ENCODE measurements at regions not wholly inside any gene's neighbourhood (a gene's known extent, or its start where the extent isn't known, plus 50 kb on each side); places are given as distances from the start of the nearest gene placed in this dataset.

GRCh38 chr12:124704619-124705018, 137.2 kb upstream of the NCOR2 start:
- TF ChIP-seq, protein P1, sequence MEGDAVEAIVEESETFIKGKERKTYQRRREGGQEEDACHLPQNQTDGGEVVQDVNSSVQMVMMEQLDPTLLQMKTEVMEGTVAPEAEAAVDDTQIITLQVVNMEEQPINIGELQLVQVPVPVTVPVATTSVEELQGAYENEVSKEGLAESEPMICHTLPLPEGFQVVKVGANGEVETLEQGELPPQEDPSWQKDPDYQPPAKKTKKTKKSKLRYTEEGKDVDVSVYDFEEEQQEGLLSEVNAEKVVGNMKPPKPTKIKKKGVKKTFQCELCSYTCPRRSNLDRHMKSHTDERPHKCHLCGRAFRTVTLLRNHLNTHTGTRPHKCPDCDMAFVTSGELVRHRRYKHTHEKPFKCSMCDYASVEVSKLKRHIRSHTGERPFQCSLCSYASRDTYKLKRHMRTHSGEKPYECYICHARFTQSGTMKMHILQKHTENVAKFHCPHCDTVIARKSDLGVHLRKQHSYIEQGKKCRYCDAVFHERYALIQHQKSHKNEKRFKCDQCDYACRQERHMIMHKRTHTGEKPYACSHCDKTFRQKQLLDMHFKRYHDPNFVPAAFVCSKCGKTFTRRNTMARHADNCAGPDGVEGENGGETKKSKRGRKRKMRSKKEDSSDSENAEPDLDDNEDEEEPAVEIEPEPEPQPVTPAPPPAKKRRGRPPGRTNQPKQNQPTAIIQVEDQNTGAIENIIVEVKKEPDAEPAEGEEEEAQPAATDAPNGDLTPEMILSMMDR (IDR thresholded peaks at IDR 0.05), result no peak
- no peak overlapping the region for H3K9ac ChIP-seq
- H3K4me1 ChIP-seq, result no peaks in the 10 kb centered on the region
- no peak overlapping the region for H3K4me3 ChIP-seq (ENCODE audit: low read depth, low read length)
- no peaks in the 10 kb centered on the region for H3K27me3 ChIP-seq (ENCODE audit: control insufficient read depth, insufficient read depth, low read length)
- H2AFZ ChIP-seq, result no peak overlapping the region
- H3K9me3 ChIP-seq (ENCODE audit: control insufficient read depth, low read length), result no peaks in the 10 kb centered on the region
- no peak overlapping the region for H3K27ac ChIP-seq
- no peak overlapping the region for H3K4me2 ChIP-seq (ENCODE audit: low read length)
- H3K36me3 ChIP-seq (ENCODE audit: control insufficient read depth, insufficient read depth, low read length), result no peaks in the 10 kb centered on the region
- no peaks in the 10 kb centered on the region for H3K79me2 ChIP-seq

- Histone ChIP-seq H3K9ac (no peak overlapping the region), H3K4me1 (no peaks in the 10 kb centered on the region), H3K79me2 (no peaks in the 10 kb centered on the region), H3K36me3 (ENCODE audit: control insufficient read depth, insufficient read depth, low read length) (no peaks in the 10 kb centered on the region), H3K4me2 (ENCODE audit: low read length) (no peak overlapping the region), H3K27ac (no peak overlapping the region), H3K4me3 (ENCODE audit: low read depth, low read length) (no peak overlapping the region), H2AFZ (no peak overlapping the region), H3K9me3 (ENCODE audit: control insufficient read depth, low read length) (no peaks in the 10 kb centered on the region), H3K27me3 (ENCODE audit: control insufficient read depth, insufficient read depth, low read length) (no peaks in the 10 kb centered on the region)
- TF ChIP-seq, protein P1 (IDR thresholded peaks at IDR 0.05), result no peak
These were observed 136.4 kb upstream of the NCOR2 start for GRCh38 chr12:124703856-124704255.

DNA sequence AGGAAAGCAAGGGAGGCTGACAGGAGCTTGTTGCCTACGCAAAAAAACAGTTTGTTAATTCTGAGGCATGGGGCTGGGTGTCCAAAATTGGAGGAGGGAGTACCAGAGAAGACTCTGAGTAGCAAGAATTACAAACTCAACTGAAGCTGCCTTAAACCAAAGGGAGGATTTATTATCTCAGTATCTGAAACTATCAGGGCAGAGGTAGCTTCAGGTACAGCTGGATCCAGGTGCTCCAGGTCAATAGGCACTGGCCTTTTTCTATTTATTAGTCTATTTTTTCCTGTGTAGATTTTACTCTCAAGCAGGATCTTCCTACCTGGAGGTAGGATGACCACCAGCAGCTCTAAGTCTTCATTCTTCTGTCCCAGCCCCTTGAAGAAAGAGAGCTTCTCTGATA, 135.3 kb upstream of the NCOR2 start:
- H3K4me2 ChIP-seq (ENCODE audit: low read length), result no peak overlapping the region
- H3K4me3 ChIP-seq (ENCODE audit: low read depth, low read length), result no peak overlapping the region
- H3K27me3 ChIP-seq (ENCODE audit: control insufficient read depth, insufficient read depth, low read length), result no peaks in the 10 kb centered on the region
- no peak overlapping the region for H3K27ac ChIP-seq
- no peaks in the 10 kb centered on the region for H3K9me3 ChIP-seq (ENCODE audit: control insufficient read depth, low read length)
- no peak overlapping the region for H2AFZ ChIP-seq
- no peaks in the 10 kb centered on the region for H3K79me2 ChIP-seq
- TF ChIP-seq, protein P1 (IDR thresholded peaks at IDR 0.05), result no peak
- no peak overlapping the region for H3K9ac ChIP-seq
- H3K4me1 ChIP-seq, result no peaks in the 10 kb centered on the region
- H3K36me3 ChIP-seq (ENCODE audit: control insufficient read depth, insufficient read depth, low read length), result no peaks in the 10 kb centered on the region

DNA sequence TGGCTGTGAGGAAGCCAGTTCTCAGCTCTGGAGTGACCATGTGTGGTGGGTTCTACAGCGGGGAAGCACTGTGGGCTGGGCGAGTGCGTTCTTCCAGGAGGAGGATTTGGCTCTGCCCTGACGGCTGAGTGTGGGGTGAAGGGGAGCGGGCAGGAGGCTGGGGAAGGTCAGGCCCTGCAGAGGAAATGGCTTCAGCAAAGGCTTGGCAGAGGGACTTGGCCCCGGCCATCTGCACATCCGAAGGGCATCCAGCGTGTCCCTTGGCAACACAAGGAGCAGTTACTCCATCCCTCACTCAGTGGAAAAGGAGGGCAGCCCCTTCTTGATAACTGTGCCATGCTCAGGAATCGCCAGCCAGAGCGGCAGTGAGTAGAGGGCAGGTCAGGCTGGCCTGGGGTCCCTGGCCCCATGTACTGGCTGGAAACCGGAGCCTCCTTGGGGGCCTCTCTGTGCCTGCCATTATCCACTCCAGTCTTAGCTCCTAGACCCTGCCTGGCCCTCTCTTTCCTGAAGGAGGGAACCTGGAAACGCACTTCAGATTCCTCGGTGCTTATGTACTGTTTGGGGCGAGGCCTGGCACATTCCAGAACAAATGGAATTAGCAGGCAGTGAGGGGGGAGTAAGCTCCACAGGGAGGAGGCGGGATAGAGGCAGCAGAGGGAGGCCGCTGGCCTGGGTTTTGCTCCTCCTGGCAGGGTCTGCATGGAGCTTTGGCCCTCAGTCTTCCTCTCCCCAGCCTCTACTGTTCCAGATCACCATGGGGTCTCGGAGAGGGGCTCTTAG, 133.6 kb upstream of the NCOR2 start:
- Histone ChIP-seq H3K9me3 (ENCODE audit: control insufficient read depth, low read length) (no peaks in the 10 kb centered on the region), H3K4me1 (no peaks in the 10 kb centered on the region), H3K4me3 (ENCODE audit: low read depth, low read length) (no peak overlapping the region), H3K27ac (no peak overlapping the region), H3K79me2 (no peaks in the 10 kb centered on the region), H3K4me2 (ENCODE audit: low read length) (no peak overlapping the region), H3K9ac (no peak overlapping the region), H3K27me3 (ENCODE audit: control insufficient read depth, insufficient read depth, low read length) (no peaks in the 10 kb centered on the region), H2AFZ (no peak overlapping the region), H3K36me3 (ENCODE audit: control insufficient read depth, insufficient read depth, low read length) (no peaks in the 10 kb centered on the region)
- TF ChIP-seq, protein P1 (IDR thresholded peaks at IDR 0.05), result no peak

GRCh38 chr12:124699909-124700308, 132.5 kb upstream of the NCOR2 start:
- Histone ChIP-seq H3K4me1 (no peaks in the 10 kb centered on the region), H3K9me3 (ENCODE audit: control insufficient read depth, low read length) (no peaks in the 10 kb centered on the region)

More at GRCh38 chr12:124699909-124700308, 132.5 kb upstream of the NCOR2 start:
- Histone ChIP-seq H3K36me3 (ENCODE audit: control insufficient read depth, insufficient read depth, low read length) (no peaks in the 10 kb centered on the region), H3K9ac (no peak overlapping the region), H3K27me3 (ENCODE audit: control insufficient read depth, insufficient read depth, low read length) (no peaks in the 10 kb centered on the region), H3K27ac (no peak overlapping the region), H3K4me2 (ENCODE audit: low read length) (no peak overlapping the region), H3K79me2 (no peaks in the 10 kb centered on the region), H3K4me3 (ENCODE audit: low read depth, low read length) (no peak overlapping the region), H2AFZ (no peak overlapping the region)
- TF ChIP-seq, protein P1 (IDR thresholded peaks at IDR 0.05), result no peak
